Endodermal cell (in vitro differentiated cells): ENCODE measurements at regions not wholly inside any gene's neighbourhood (a gene's known extent, or its start where the extent isn't known, plus 50 kb on each side); places are given as distances from the start of the nearest gene placed in this dataset.
"Not testable (repeated sequence)": the region's sequence is repeated elsewhere in the genome, so short reads cannot be mapped to it uniquely, and the experiment has no call there.

Experiments used
- DNase-seq: peaks from one replicate; pipeline ENCODE4 v3.0.0-alpha.2; 2017
- H3K27ac ChIP-seq: 2 replicates; pipeline ENCODE4 v1.5.1; 2013; ENCODE audit warnings: mild to moderate bottlenecking, low read depth, low read length, moderate library complexity
- H3K27me3 ChIP-seq: 2 replicates; pipeline ENCODE4 v1.6.1; 2013; ENCODE audit warnings: mild to moderate bottlenecking, low read length, moderate library complexity; ENCODE audit not compliant: insufficient read depth, control insufficient read depth, poor library complexity, severe bottlenecking
- H3K36me3 ChIP-seq: 2 replicates; pipeline ENCODE4 v1.7.0; 2013; ENCODE audit warnings: mild to moderate bottlenecking, low read length, moderate library complexity; ENCODE audit not compliant: control insufficient read depth, insufficient read depth
- H3K4me1 ChIP-seq: one replicate; pipeline ENCODE4 v1.7.0; 2013; ENCODE audit warnings: low read length; ENCODE audit not compliant: control insufficient read depth, insufficient read depth
- H3K4me3 ChIP-seq: 2 replicates; pipeline ENCODE4 v1.5.1; 2013; ENCODE audit warnings: mild to moderate bottlenecking, low read length, moderate library complexity
- H3K9ac ChIP-seq: 2 replicates; pipeline ENCODE4 v1.6.1; 2013; ENCODE audit warnings: mild to moderate bottlenecking, low read length, moderate library complexity; ENCODE audit not compliant: poor library complexity, severe bottlenecking; ENCODE audit errors: extremely low read depth
- H3K9me3 ChIP-seq: 2 replicates; pipeline ENCODE4 v1.6.1; 2013; ENCODE audit warnings: mild to moderate bottlenecking, low read length, moderate library complexity; ENCODE audit not compliant: control insufficient read depth
- H3K27ac Mint-ChIP-seq: 2 replicates; pipeline ENCODE4 v1.8.0; 2020; ENCODE audit warnings: mixed read lengths
- H3K27me3 Mint-ChIP-seq: 2 replicates; pipeline ENCODE4 v1.8.0; 2021; ENCODE audit warnings: mild to moderate bottlenecking, mixed read lengths; ENCODE audit not compliant: insufficient read depth
- H3K36me3 Mint-ChIP-seq: 2 replicates; pipeline ENCODE4 v1.8.0; 2020; ENCODE audit warnings: low read depth, mixed read lengths
- H3K4me1 Mint-ChIP-seq: 2 replicates; pipeline ENCODE4 v1.8.0; 2020; ENCODE audit warnings: mixed read lengths
- H3K4me3 Mint-ChIP-seq: 2 replicates; pipeline ENCODE4 v1.8.0; 2020; ENCODE audit warnings: mild to moderate bottlenecking, moderate library complexity, mixed read lengths
- H3K9me3 Mint-ChIP-seq: 2 replicates; pipeline ENCODE4 v1.8.0; 2020; ENCODE audit warnings: mild to moderate bottlenecking, mixed read lengths
- WGBS, 2 experiments: methylation state at CpG; one replicate each; pipeline versions ENCODE4 v1.1.5 to v1.1.7; 2013; ENCODE audit warnings: missing lambda C conversion rate in 2 of 2, mixed read lengths in 1 of 2; ENCODE audit not compliant: insufficient coverage in 1 of 2, insufficient read length in 1 of 2; 5-methylcytosine and 5-hydroxymethylcytosine counted together
- TF ChIP-seq, protein P1 (sequence below): fragments of 200-600 bp; sonication (generic); conservative IDR thresholded peaks from 2 replicates; pipeline ENCODE4 v1.5.0; 2021; ENCODE audit warnings: antibody characterized with exemption, mild to moderate bottlenecking

DNA sequence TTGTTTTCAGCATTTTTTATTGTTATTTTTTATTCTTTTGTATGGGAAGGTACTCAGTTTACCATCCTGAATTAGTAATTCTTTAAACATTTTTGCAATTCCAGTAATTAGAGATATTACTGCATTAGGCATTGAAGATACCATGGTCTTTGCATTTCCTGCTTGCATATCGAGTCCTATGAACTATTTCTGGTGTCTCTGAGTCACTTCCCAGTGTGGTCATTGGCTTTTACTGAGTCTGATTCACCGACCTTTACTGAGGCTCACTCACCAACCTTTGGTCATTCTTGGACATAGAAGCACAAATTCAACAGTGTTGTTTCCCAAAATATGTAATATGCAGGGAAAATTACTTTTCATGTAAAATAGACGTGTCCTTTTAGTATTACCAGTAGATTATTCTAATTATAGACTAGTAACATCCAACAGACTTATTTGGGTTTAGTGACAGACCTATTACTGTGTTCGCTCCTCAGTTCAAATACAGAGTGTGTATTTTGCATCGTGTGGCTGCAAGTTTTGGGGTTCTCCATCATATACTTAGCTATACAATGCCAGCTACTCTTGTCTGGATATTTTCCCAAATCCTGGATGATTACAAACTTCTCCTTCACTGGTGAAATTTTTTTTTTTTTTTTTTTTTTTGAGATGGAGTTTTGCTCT, 180.7 kb upstream of the PRSS1 start:
- H3K27ac ChIP-seq, result no peak overlapping the region
- TF ChIP-seq, protein P1, sequence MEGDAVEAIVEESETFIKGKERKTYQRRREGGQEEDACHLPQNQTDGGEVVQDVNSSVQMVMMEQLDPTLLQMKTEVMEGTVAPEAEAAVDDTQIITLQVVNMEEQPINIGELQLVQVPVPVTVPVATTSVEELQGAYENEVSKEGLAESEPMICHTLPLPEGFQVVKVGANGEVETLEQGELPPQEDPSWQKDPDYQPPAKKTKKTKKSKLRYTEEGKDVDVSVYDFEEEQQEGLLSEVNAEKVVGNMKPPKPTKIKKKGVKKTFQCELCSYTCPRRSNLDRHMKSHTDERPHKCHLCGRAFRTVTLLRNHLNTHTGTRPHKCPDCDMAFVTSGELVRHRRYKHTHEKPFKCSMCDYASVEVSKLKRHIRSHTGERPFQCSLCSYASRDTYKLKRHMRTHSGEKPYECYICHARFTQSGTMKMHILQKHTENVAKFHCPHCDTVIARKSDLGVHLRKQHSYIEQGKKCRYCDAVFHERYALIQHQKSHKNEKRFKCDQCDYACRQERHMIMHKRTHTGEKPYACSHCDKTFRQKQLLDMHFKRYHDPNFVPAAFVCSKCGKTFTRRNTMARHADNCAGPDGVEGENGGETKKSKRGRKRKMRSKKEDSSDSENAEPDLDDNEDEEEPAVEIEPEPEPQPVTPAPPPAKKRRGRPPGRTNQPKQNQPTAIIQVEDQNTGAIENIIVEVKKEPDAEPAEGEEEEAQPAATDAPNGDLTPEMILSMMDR, result no peak
- Mint-ChIP-seq H3K27ac (no peak overlapping the region), H3K9me3 (no peaks in the 10 kb centered on the region), H3K4me3 (no peak overlapping the region), H3K4me1 (peaks cover 9% of the 10 kb centered on the region), H3K36me3 (no peaks in the 10 kb centered on the region), H3K27me3 (peaks cover 6% of the 10 kb centered on the region)
- H3K9me3 ChIP-seq, result no peaks in the 10 kb centered on the region
- no peak overlapping the region for H3K9ac ChIP-seq
- 87 to 88% methylated on average over 4 of the region's 5 CpGs for WGBS, 2 experiments
- no peak for DNase-seq
- H3K27me3 ChIP-seq, result no peaks in the 10 kb centered on the region
- no peaks in the 10 kb centered on the region for H3K4me1 ChIP-seq
- no peak overlapping the region for H3K4me3 ChIP-seq
- H3K36me3 ChIP-seq, result no peaks in the 10 kb centered on the region

DNA sequence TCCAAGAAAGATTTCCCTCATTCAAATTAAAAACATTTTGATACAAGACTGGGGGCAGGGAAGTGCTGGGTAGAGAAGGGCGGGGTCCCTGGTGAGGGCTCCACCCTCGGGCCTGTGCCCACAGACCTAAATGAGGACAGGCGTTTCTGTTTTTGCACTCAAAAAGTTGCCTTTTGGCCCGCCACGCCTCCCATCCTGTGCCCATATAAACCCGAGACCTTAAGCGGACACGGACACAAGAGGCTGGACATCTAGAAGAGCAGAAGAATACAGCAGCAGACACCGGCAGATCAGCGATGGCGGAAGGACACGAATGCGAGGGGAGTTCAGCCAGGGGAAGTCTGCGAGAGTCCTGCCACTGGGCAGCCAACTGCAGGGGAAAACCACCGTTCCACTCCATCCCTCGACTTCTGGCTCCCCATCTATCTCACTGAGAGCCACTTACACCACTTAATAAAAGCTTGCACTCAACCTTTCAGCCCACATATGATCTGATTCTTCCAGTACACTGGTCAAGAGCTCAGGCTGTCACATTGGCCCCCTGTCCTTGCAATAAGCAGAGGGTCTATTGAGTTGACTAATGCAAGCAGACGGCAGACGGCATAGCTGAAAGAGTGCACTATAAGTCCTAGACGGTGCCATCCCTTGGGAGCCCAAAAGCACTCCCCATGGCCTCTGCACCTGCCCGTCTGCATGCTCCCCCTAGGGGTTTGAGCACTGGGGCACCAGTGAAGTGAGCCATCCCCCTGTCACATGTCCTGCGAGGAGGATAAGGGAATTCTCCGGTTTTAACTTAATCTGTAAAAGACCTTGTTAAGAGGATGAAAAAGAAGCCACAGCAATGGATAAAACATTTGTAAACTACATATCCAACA, 181.8 kb upstream of the PRSS1 start:
- H3K9me3 Mint-ChIP-seq, result no peaks in the 10 kb centered on the region
- WGBS, 2 experiments, result 88 to 93% methylated on average over 13 to 22 of the region's 22 CpGs
- H3K9me3 ChIP-seq, result no peaks in the 10 kb centered on the region
- no peak overlapping the region for H3K4me3 Mint-ChIP-seq
- H3K36me3 Mint-ChIP-seq, result no peaks in the 10 kb centered on the region
- peaks cover 6% of the 10 kb centered on the region for H3K27me3 Mint-ChIP-seq
- TF ChIP-seq, protein P1, result peak; percentile 50
- H3K27ac Mint-ChIP-seq, result no peak overlapping the region
- H3K4me1 Mint-ChIP-seq, result peaks cover 19% of the 10 kb centered on the region
- H3K27me3 ChIP-seq, result no peaks in the 10 kb centered on the region
- no peak for DNase-seq
- no peak overlapping the region for H3K27ac ChIP-seq
- peaks cover 4% of the 10 kb centered on the region for H3K4me1 ChIP-seq
- H3K36me3 ChIP-seq, result no peaks in the 10 kb centered on the region
- no peak overlapping the region for H3K4me3 ChIP-seq
- no peak overlapping the region for H3K9ac ChIP-seq

DNA sequence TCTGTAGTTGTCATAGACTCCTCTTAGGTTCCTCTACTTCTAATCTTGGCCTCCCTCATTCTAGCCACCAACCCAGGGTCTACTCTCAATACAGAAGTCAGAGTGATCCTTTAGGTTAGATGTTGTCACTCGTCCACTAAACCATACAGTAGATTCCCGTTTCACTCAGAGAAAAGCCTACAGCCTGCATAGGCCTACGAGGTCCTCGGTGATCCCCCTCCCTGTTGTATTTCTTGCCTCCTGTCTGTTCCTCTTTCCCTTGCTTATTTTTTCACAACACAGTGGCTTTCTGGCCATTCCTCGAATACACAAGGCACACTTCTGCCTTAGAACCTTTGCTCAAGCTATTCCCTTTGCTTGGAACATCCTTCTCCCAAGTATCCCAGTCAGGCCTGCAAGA, 183.0 kb upstream of the PRSS1 start:
- WGBS, 2 experiments, result 93 to 94% methylated on average over 5 of the region's 5 CpGs
- Mint-ChIP-seq H3K27ac (no peak overlapping the region), H3K27me3 (peaks cover 6% of the 10 kb centered on the region)

DNA sequence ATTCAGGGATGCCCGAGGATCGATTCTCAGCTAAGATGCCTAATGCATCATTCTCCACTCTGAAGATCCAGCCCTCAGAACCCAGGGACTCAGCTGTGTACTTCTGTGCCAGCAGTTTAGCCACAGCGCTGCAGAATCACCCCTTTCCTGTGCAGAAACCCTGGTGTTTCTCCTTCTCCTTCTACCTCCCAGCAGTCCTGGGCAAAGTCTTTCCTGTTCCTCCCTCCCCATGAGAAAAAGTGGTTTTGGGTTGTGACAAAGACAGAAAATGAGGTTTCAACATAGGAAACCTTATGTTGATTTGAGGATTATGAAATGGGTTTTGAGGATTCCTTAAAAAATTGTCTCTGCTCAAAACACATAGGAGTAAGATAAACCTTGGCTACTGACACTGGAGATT, 185.1 kb upstream of the PRSS1 start:
- not testable (repeated sequence) for H3K4me3 ChIP-seq, H3K36me3 ChIP-seq, H3K27ac ChIP-seq, H3K27me3 ChIP-seq, H3K27ac Mint-ChIP-seq, DNase-seq, H3K4me1 ChIP-seq, H3K27me3 Mint-ChIP-seq, H3K9me3 Mint-ChIP-seq, H3K9me3 ChIP-seq, H3K4me3 Mint-ChIP-seq, H3K9ac ChIP-seq, H3K36me3 Mint-ChIP-seq
- peaks cover 14% of the 10 kb centered on the region for H3K4me1 Mint-ChIP-seq
- 100% methylated on average over 1 of the region's 3 CpGs; no CpG with 5 or more reads in 1 of the 2 experiments for WGBS, 2 experiments

More for the DNA sequence above, 183.0 kb upstream of the PRSS1 start:
- Histone ChIP-seq H3K9me3 (no peaks in the 10 kb centered on the region), H3K9ac (no peak overlapping the region), H3K27ac (no peak overlapping the region), H3K4me1 (peaks cover 4% of the 10 kb centered on the region), H3K4me3 (no peak overlapping the region), H3K36me3 (no peaks in the 10 kb centered on the region), H3K27me3 (no peaks in the 10 kb centered on the region)
- peaks cover 21% of the 10 kb centered on the region for H3K4me1 Mint-ChIP-seq
- H3K4me3 Mint-ChIP-seq, result no peak overlapping the region
- no peaks in the 10 kb centered on the region for H3K36me3 Mint-ChIP-seq
- TF ChIP-seq, protein P1, result no peak
- H3K9me3 Mint-ChIP-seq, result peaks cover 5% of the 10 kb centered on the region
- no peak for DNase-seq
